AG09319 (cell line): ENCODE measurements at regions not wholly inside any gene's neighbourhood (a gene's known extent, or its start where the extent isn't known, plus 50 kb on each side); places are given as distances from the start of the nearest gene placed in this dataset.

Source experiments
- DNase-seq: peaks from one replicate; pipeline ENCODE4 v3.0.0-alpha.2; 2010; ENCODE audit warnings: low read depth; ENCODE audit errors: extremely low read depth
- CTCF ChIP-seq: IDR thresholded peaks from 2 replicates; pipeline ENCODE4 v1.5.1; 2011; ENCODE audit warnings: low read depth, mild to moderate bottlenecking, inconsistent platforms, low read length, moderate library complexity

- DNase-seq, result no peak
- TF ChIP-seq CTCF, result no peak
These were observed 184.3 kb downstream of the ADRA2A start for GRCh38 chr10:111261081-111261615.

- DNase-seq, result no peak
- TF ChIP-seq CTCF, result no peak; the same call in 1 of the 2 replicates
These were observed 188.5 kb downstream of the ADRA2A start for GRCh38 chr10:111265341-111265740.

GRCh38 chr10:111266165-111266564, 189.3 kb downstream of the ADRA2A start:
- TF ChIP-seq CTCF, result no peak
- DNase-seq, result no peak

GRCh38 chr10:111267673-111268072, 190.8 kb downstream of the ADRA2A start:
- DNase-seq, result no peak
- no peak for TF ChIP-seq CTCF

GRCh38 chr10:111273235-111273634, 196.4 kb downstream of the ADRA2A start:
- DNase-seq, result no peak

GRCh38 chr10:111273635-111274034, 196.8 kb downstream of the ADRA2A start:
- no peak for TF ChIP-seq CTCF
- no peak for DNase-seq

More at GRCh38 chr10:111273235-111273634, 196.4 kb downstream of the ADRA2A start:
- no peak for TF ChIP-seq CTCF

- no peak for DNase-seq
These were observed 198.3 kb downstream of the ADRA2A start for GRCh38 chr10:111275091-111275490.

More at GRCh38 chr10:111275091-111275490, 198.3 kb downstream of the ADRA2A start:
- TF ChIP-seq CTCF, result no peak
